BJ (cell line): ENCODE measurements at regions not wholly inside any gene's neighbourhood (a gene's known extent, or its start where the extent isn't known, plus 50 kb on each side); places are given as distances from the start of the nearest gene placed in this dataset.

ENCODE experiments used
- CTCF ChIA-PET: fragments of 350-600 bp; formaldehyde crosslinking; extraction: SDS; loops from one replicate; lab custom pipeline; 2021; ENCODE audit warnings: antibody characterized with exemption, inconsistent platforms; lab: Yijun Ruan, JAX
- POLR2A ChIA-PET: fragments of 300-600 bp; sonication (Branson Sonifier 250); formaldehyde crosslinking; extraction: SDS; loops from one replicate; lab custom pipeline; 2021; ENCODE audit warnings: antibody characterized with exemption; lab: Charles Lee
- DNase-seq: peaks from one replicate; pipeline ENCODE4 v3.0.0-alpha.2; 2011; ENCODE audit warnings: low read depth
- H3K27me3 ChIP-seq: 2 replicates; pipeline ENCODE4 v1.6.0; 2011; ENCODE audit warnings: low read length; ENCODE audit not compliant: control insufficient read depth, insufficient read depth
- H3K36me3 ChIP-seq: 2 replicates; pipeline ENCODE4 v1.5.1; 2011; ENCODE audit warnings: low read length; ENCODE audit not compliant: control insufficient read depth, insufficient read depth
- H3K4me3 ChIP-seq: 2 replicates; pipeline ENCODE4 v1.5.1; 2011; ENCODE audit warnings: low read depth, mild to moderate bottlenecking, control low read depth, low read length
- CTCF ChIP-seq: IDR thresholded peaks from 2 replicates; pipeline ENCODE4 v1.5.1; 2011; ENCODE audit warnings: low read depth, mild to moderate bottlenecking, control low read depth, inconsistent platforms, low read length, moderate library complexity; ENCODE audit not compliant: insufficient read depth

GRCh38 chr17:68789203-68789962 lies 165.8 kb downstream of the ABCA8 start:
- ChIA-PET CTCF (interaction anchor here (0.9 kb wide), 1 partner anchor 13 kb away, joined by 3 read pairs; no protein-coding TSS in a partner anchor), POLR2A (no interaction called here)
- Histone ChIP-seq H3K4me3 (no peak overlapping the region), H3K36me3 (no peaks in the 10 kb centered on the region), H3K27me3 (no peaks in the 10 kb centered on the region)
- no peak for TF ChIP-seq CTCF
- DNase-seq, result no peak

- Histone ChIP-seq H3K36me3 (no peaks in the 10 kb centered on the region), H3K27me3 (no peaks in the 10 kb centered on the region), H3K4me3 (no peak overlapping the region)
- no peak for DNase-seq
- POLR2A ChIA-PET, result no interaction called here
- CTCF ChIA-PET, result interaction anchor here (1.3 to 2.1 kb wide), 2 partner anchors 8 to 123 kb away, joined by 3 to 11 read pairs; no protein-coding TSS in a partner anchor
- TF ChIP-seq CTCF, result no peak
Measured at GRCh38 chr17:68785565-68786486, 169.4 kb downstream of the ABCA8 start.

- DNase-seq, result no peak
- H3K4me3 ChIP-seq, result no peak overlapping the region
- no peak for TF ChIP-seq CTCF
- POLR2A ChIA-PET, result no interaction called here
- no peaks in the 10 kb centered on the region for H3K36me3 ChIP-seq
- CTCF ChIA-PET, result interaction anchor here (0.7 to 2.1 kb wide), 2 partner anchors 10 to 128 kb away, joined by 3 to 11 read pairs; no protein-coding TSS in a partner anchor
- no peaks in the 10 kb centered on the region for H3K27me3 ChIP-seq
Measured at GRCh38 chr17:68784431-68784830, 170.8 kb downstream of the ABCA8 start.

- no peaks in the 10 kb centered on the region for H3K36me3 ChIP-seq
- no peak for DNase-seq
- POLR2A ChIA-PET, result no interaction called here
- H3K4me3 ChIP-seq, result no peak overlapping the region
- no peaks in the 10 kb centered on the region for H3K27me3 ChIP-seq
- CTCF ChIA-PET, result interaction anchor here (0.7 to 2.1 kb wide), 2 partner anchors 10 to 128 kb away, joined by 3 to 11 read pairs; no protein-coding TSS in a partner anchor
- no peak for TF ChIP-seq CTCF
Measured at GRCh38 chr17:68783861-68784260, 171.3 kb downstream of the ABCA8 start.

GRCh38 chr17:68782789-68783188 lies 172.4 kb downstream of the ABCA8 start:
- POLR2A ChIA-PET, result no interaction called here
- TF ChIP-seq CTCF, result 0 out of 2 replicates have a peak, but pooled peaks have one; percentile 5
- CTCF ChIA-PET, result no interaction called here
- H3K4me3 ChIP-seq, result no peak overlapping the region
- DNase-seq, result peak; percentile 77
- H3K27me3 ChIP-seq, result no peaks in the 10 kb centered on the region
- no peaks in the 10 kb centered on the region for H3K36me3 ChIP-seq
